A673 (cell line): ENCODE measurements at regions not wholly inside any gene's neighbourhood (a gene's known extent, or its start where the extent isn't known, plus 50 kb on each side); places are given as distances from the start of the nearest gene placed in this dataset.

ENCODE experiments used
- BruUV-seq: library from RNA; stranded (reverse); fragments of 400-500 nt; replicated peaks from 2 replicates; lab custom pipeline; 2021; lab: Mats Ljungman, UMichigan
- CTCF ChIA-PET: fragments of 300-600 bp; sonication (Branson Sonifier 250); formaldehyde crosslinking; loops from one replicate; lab custom pipeline; 2022; ENCODE audit warnings: antibody characterized with exemption; lab: Charles Lee
- POLR2A ChIA-PET: fragments of 300-600 bp; sonication (Branson Sonifier 250); formaldehyde crosslinking; loops from one replicate; lab custom pipeline; 2022; ENCODE audit warnings: antibody characterized with exemption; ENCODE audit not compliant: low non-redundant PET; lab: Charles Lee
- DNase-seq: peaks from one replicate; pipeline ENCODE4 v3.0.0-alpha.2; 2015; ENCODE audit warnings: low spot score
- H3K27ac ChIP-seq: fragments of 200-600 bp; sonication (generic); 2 replicates; pipeline ENCODE4 v1.5.1; 2016; ENCODE audit warnings: mixed run types, low read depth, mild to moderate bottlenecking, mixed read lengths, antibody characterized with exemption, low read length; ENCODE audit not compliant: poor library complexity, severe bottlenecking
- H3K27me3 ChIP-seq: fragments of 200-600 bp; sonication (generic); replicated peaks from 2 replicates; pipeline ENCODE4 v1.6.1; 2017; ENCODE audit warnings: mixed run types, low read depth, mild to moderate bottlenecking, mixed read lengths, antibody characterized with exemption, low read length; ENCODE audit not compliant: insufficient read depth, poor library complexity
- H3K36me3 ChIP-seq: fragments of 200-600 bp; sonication (generic); 2 replicates; pipeline ENCODE4 v1.6.1; 2016; ENCODE audit warnings: mixed run types, mild to moderate bottlenecking, mixed read lengths, antibody characterized with exemption, low read length; ENCODE audit not compliant: insufficient read depth, poor library complexity, severe bottlenecking
- H3K4me1 ChIP-seq: fragments of 200-600 bp; sonication (generic); 2 replicates; pipeline ENCODE4 v1.6.1; 2017; ENCODE audit warnings: mixed run types, mild to moderate bottlenecking, mixed read lengths, antibody characterized with exemption, low read length; ENCODE audit not compliant: insufficient read depth, poor library complexity, severe bottlenecking
- H3K4me3 ChIP-seq: fragments of 200-600 bp; sonication (generic); 2 replicates; pipeline ENCODE4 v1.5.1; 2016; ENCODE audit warnings: low read depth, mixed run types, mild to moderate bottlenecking, mixed read lengths, low read length; ENCODE audit not compliant: poor library complexity, severe bottlenecking
- H3K9me3 ChIP-seq: fragments of 200-600 bp; sonication (generic); 2 replicates; pipeline ENCODE4 v1.6.1; 2016; ENCODE audit warnings: mixed run types, low read depth, mild to moderate bottlenecking, mixed read lengths, antibody characterized with exemption, low read length; ENCODE audit not compliant: poor library complexity, severe bottlenecking
- CTCF ChIP-seq: fragments of 300-800, 200-600 bp; sonication (generic); conservative IDR thresholded peaks from 2 replicates; pipeline ENCODE4 v1.5.1; 2017; ENCODE audit warnings: low read depth, mild to moderate bottlenecking, antibody characterized with exemption, low read length, moderate library complexity, mixed read lengths
- EZH2 ChIP-seq: fragments of 200-600 bp; sonication (generic); IDR thresholded peaks from 2 replicates; pipeline ENCODE4 v1.6.1; 2017; ENCODE audit warnings: borderline replicate concordance, low read depth, mild to moderate bottlenecking, mixed read lengths, antibody characterized with exemption, low read length; ENCODE audit not compliant: poor library complexity, severe bottlenecking
- intact Hi-C: fragments of 100-400 bp; cut with micrococcal nuclease; formaldehyde crosslinking; loops from one replicate; pipeline ENCODE4 v1.10.0; 2022; ENCODE audit not compliant: unreplicated experiment

DNA sequence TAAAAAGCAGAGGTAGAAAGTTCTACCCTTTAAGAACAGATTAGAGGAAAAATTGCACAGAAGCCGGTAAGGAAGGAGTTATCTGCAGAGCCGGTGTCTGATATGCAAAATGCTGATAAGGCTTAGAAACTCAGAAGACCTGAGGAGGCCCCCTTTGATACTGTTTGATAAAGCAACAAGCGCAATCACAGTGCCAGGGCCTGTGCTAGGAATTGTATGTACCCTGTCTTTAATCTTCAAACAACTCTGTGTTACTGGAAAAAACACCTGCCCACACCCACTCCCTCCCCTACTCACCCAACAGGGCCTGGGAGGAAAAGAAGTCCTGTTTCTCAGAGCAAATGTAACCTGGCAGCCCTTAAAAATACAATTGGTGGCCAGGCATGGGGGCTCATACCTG is 112.7 kb upstream of the FUT8 start:
- DNase-seq = no peak
- intact Hi-C loops = no loop called here
- Histone ChIP-seq H3K36me3 (no peaks in the 10 kb centered on the region), H3K27me3 (no peaks in the 10 kb centered on the region), H3K9me3 (no peaks in the 10 kb centered on the region), H3K4me1 (no peaks in the 10 kb centered on the region), H3K4me3 (no peak overlapping the region), H3K27ac (no peak overlapping the region)
- ChIA-PET POLR2A (no interaction called here), CTCF (no interaction called here)
- TF ChIP-seq CTCF (no peak), EZH2 (no peak)
- BruUV-seq = no TSS peak

DNA sequence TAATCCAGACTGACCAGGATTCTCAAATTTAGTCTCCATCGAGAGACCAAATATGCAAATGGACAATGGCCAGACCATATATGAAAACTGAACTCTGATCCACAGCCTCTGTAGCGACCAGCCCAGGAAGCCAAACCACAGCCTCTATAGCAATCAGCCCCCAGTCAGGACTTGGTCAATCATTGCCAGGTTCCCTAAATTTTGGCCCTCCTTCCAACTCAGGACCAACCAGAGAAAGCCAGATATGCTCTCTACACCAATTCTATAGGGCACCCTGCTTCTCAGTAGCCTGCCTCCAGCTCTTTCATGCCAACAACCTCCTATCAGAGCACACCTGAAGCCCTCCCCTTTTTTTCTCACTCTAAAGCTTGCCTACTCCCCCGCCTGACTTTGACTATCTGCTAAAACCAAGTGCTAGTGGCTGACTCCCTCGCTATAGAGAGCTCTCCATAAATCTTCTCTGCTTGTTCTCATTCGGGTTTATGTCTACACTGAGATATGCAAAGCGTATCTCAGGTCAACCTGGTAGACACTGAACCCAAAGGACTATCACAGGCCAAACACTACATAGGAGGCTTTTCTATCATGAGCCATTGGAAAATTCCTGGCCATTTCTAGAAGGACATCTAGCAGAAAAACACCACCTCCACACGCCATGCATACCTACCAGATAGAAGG is 110.5 kb upstream of the FUT8 start:
- Histone ChIP-seq H3K4me1 (no peaks in the 10 kb centered on the region), H3K27ac (no peak overlapping the region), H3K36me3 (no peaks in the 10 kb centered on the region), H3K9me3 (no peaks in the 10 kb centered on the region), H3K27me3 (no peaks in the 10 kb centered on the region), H3K4me3 (no peak overlapping the region)
- BruUV-seq = no TSS peak
- TF ChIP-seq CTCF = no peak
- no peak for TF ChIP-seq EZH2
- ChIA-PET CTCF (no interaction called here), POLR2A (interaction anchor here (0.6 kb wide), 1 partner anchor 20 kb away, joined by 3 read pairs; no protein-coding TSS in a partner anchor)
- intact Hi-C loops = no loop called here
- DNase-seq = no peak

GRCh38 chr14:65302571-65303189 is 109.8 kb upstream of the FUT8 start:
- Histone ChIP-seq H3K4me1 (no peaks in the 10 kb centered on the region), H3K9me3 (no peaks in the 10 kb centered on the region), H3K27ac (no peak overlapping the region), H3K36me3 (no peaks in the 10 kb centered on the region), H3K27me3 (no peaks in the 10 kb centered on the region), H3K4me3 (no peak overlapping the region)
- no peak for DNase-seq
- BruUV-seq = no TSS peak
- no peak for TF ChIP-seq CTCF
- TF ChIP-seq EZH2 = no peak
- intact Hi-C loops = no loop called here
- POLR2A ChIA-PET = interaction anchor here (0.6 kb wide), 1 partner anchor 19 kb away, joined by 3 read pairs; no protein-coding TSS in a partner anchor
- CTCF ChIA-PET = no interaction called here
